A549 (cell line): ENCODE measurements at regions not wholly inside any gene's neighbourhood (a gene's known extent, or its start where the extent isn't known, plus 50 kb on each side); places are given as distances from the start of the nearest gene placed in this dataset.

Experiments used
- ATAC-seq, 2 experiments: fragments of 200-7000 bp in 1 of 2; fragments of >200 bp in 1 of 2; cut with Nextera tagmentation in 1 of 2; cut with Tn5 transposase in 1 of 2; 3 replicates each; pipeline versions ENCODE4 v1.8.0 to v1.9.1; 2018 to 2020; ENCODE audit warnings: mild to moderate bottlenecking in 1 of 2, moderate library complexity in 1 of 2
- CTCF ChIA-PET: fragments of 300-600 bp; sonication (Branson Sonifier 250); formaldehyde crosslinking; extraction: SDS; loops from one replicate; lab custom pipeline; 2021; ENCODE audit warnings: antibody characterized with exemption, inconsistent platforms; lab: Yijun Ruan, JAX
- POLR2A ChIA-PET: fragments of 350-600 bp; formaldehyde crosslinking; extraction: SDS; loops from one replicate; lab custom pipeline; 2021; ENCODE audit warnings: antibody characterized with exemption, inconsistent platforms; lab: Yijun Ruan, JAX
- DNase-seq, 2 experiments: peaks; one replicate each; pipeline versions ENCODE4 v3.0.0 to v3.0.0-alpha.2; 2011 to 2016; ENCODE audit warnings: low read depth in 1 of 2, low spot score in 1 of 2
- FAIRE-seq: peaks from 2 replicates; lab custom pipeline; 2011; peaks lifted over from hg19 to GRCh38; lab: Jason Lieb, UNC
- H3K27ac ChIP-seq, 2 experiments: fragments of >200 bp; sonication (Bioruptor Twin); formaldehyde crosslinking; 3 replicates each; pipeline ENCODE4 v1.5.1; 2016 to 2017
- H3K4me1 ChIP-seq: fragments of >200 bp; sonication (Bioruptor Twin); formaldehyde crosslinking; 3 replicates; pipeline ENCODE4 v1.6.1; 2016
- H3K4me2 ChIP-seq: fragments of >200 bp; sonication (Bioruptor Twin); formaldehyde crosslinking; 3 replicates; pipeline ENCODE4 v1.6.1; 2016
- H3K4me3 ChIP-seq: fragments of >200 bp; sonication (Bioruptor Twin); formaldehyde crosslinking; 3 replicates; pipeline ENCODE4 v1.5.1; 2016
- H3K9me3 ChIP-seq: fragments of >200 bp; sonication (Bioruptor Twin); formaldehyde crosslinking; 3 replicates; pipeline ENCODE4 v1.6.1; 2016
- BHLHE40 ChIP-seq: IDR thresholded peaks from 2 replicates; pipeline ENCODE4 v1.6.1; 2012; ENCODE audit warnings: low read depth, low read length, inconsistent platforms
- CEBPB ChIP-seq, 2 experiments: fragments of >200 bp in 1 of 2; sonication (Bioruptor Twin) in 1 of 2; formaldehyde crosslinking in 1 of 2; IDR thresholded peaks; 2 replicates each; pipeline ENCODE4 v1.6.1; 2012 to 2016
- CHD4 ChIP-seq: fragments of 200-600 bp; sonication (generic); IDR thresholded peaks from 2 replicates; pipeline ENCODE4 v1.6.1; 2016; ENCODE audit warnings: antibody characterized with exemption, mild to moderate bottlenecking, borderline replicate concordance
- EP300 ChIP-seq, 2 experiments: fragments of >200 bp; sonication (Bioruptor Twin); formaldehyde crosslinking; IDR thresholded peaks; 2 replicates in 1 of 2; 3 replicates in 1 of 2; pipeline ENCODE4 v1.6.1; 2016 to 2017
- ESRRA ChIP-seq: fragments of 150-350 bp; IDR thresholded peaks from 2 replicates; pipeline ENCODE4 v1.6.1; 2014; ENCODE audit warnings: mild to moderate bottlenecking, low read length, borderline replicate concordance
- FOSB ChIP-seq: fragments of 250-450 bp; sonication (Bioruptor Pico); IDR thresholded peaks from 2 replicates; pipeline ENCODE4 v1.5.0; 2020; ENCODE audit warnings: mild to moderate bottlenecking, moderate library complexity
- GATA3 ChIP-seq: IDR thresholded peaks from 2 replicates; pipeline ENCODE4 v1.6.1; 2012; ENCODE audit warnings: borderline replicate concordance
- HEYL ChIP-seq: fragments of 250-450 bp; sonication (Bioruptor Pico); IDR thresholded peaks from 2 replicates; pipeline ENCODE4 v1.8.0; 2021; ENCODE audit warnings: mild to moderate bottlenecking, moderate library complexity
- HOXA7 ChIP-seq: fragments of 250-450 bp; sonication (Bioruptor Pico); IDR thresholded peaks from 2 replicates; pipeline ENCODE4 v1.5.0; 2020; ENCODE audit warnings: mild to moderate bottlenecking, moderate library complexity
- HOXB5 ChIP-seq: fragments of 250-450 bp; sonication (Bioruptor Pico); IDR thresholded peaks from 2 replicates; pipeline ENCODE4 v1.5.0; 2020; ENCODE audit warnings: mild to moderate bottlenecking, moderate library complexity
- KDM5A ChIP-seq: fragments of 200-600 bp; sonication (generic); IDR thresholded peaks from 2 replicates; pipeline ENCODE4 v1.6.1; 2016; ENCODE audit warnings: antibody characterized with exemption, mild to moderate bottlenecking
- MAZ ChIP-seq: fragments of 150-350 bp; IDR thresholded peaks from 2 replicates; pipeline ENCODE4 v1.6.1; 2014; ENCODE audit warnings: antibody characterized with exemption, low read depth, low read length, borderline replicate concordance
- RARB ChIP-seq: fragments of 250-450 bp; sonication (Bioruptor Pico); IDR thresholded peaks from 2 replicates; pipeline ENCODE4 v1.8.0; 2021; ENCODE audit warnings: mild to moderate bottlenecking, moderate library complexity
- RCOR1 ChIP-seq: fragments of 150-350 bp; IDR thresholded peaks from 2 replicates; pipeline ENCODE4 v1.6.1; 2014; ENCODE audit warnings: antibody characterized with exemption, low read length, low read depth
- SMC3 ChIP-seq: fragments of >200 bp; sonication (Bioruptor Twin); formaldehyde crosslinking; IDR thresholded peaks from 3 replicates; pipeline ENCODE4 v1.6.1; 2018; ENCODE audit warnings: inconsistent platforms
- TFCP2L1 ChIP-seq: fragments of 250-450 bp; sonication (Bioruptor Pico); IDR thresholded peaks from 2 replicates; pipeline ENCODE4 v1.5.0; 2021; ENCODE audit warnings: mild to moderate bottlenecking
- TP53 ChIP-seq: fragments of 250-450 bp; sonication (Bioruptor Pico); IDR thresholded peaks from 2 replicates; pipeline ENCODE4 v1.5.0; 2021; ENCODE audit warnings: mild to moderate bottlenecking, moderate library complexity
- ZNF302 ChIP-seq: fragments of 250-450 bp; sonication (Bioruptor Pico); IDR thresholded peaks from 2 replicates; pipeline ENCODE4 v1.9.0; 2021; ENCODE audit warnings: inconsistent platforms, mild to moderate bottlenecking, moderate library complexity
- WGBS: methylation state at CpG from one replicate; pipeline ENCODE4 v1.1.6; 2017; ENCODE audit errors: missing lambda C conversion rate; 5-methylcytosine and 5-hydroxymethylcytosine counted together
- TF ChIP-seq, protein P1 (sequence below): IDR thresholded peaks from 2 replicates; pipeline ENCODE4 v1.6.1; 2012
- TF ChIP-seq, protein P2 (sequence below): IDR thresholded peaks from 2 replicates; pipeline ENCODE4 v1.6.1; 2012; ENCODE audit warnings: low read depth, borderline replicate concordance
- TF ChIP-seq, protein P3 (sequence below): fragments of 450-650 bp; IDR thresholded peaks from 2 replicates; pipeline ENCODE4 v1.6.1; 2014; ENCODE audit warnings: antibody characterized with exemption
- TF ChIP-seq, protein P4 (sequence below): fragments of 250-450 bp; sonication (Bioruptor Pico); IDR thresholded peaks from 2 replicates; pipeline ENCODE4 v1.5.0; 2020; ENCODE audit warnings: low read depth, mild to moderate bottlenecking, moderate library complexity
- TF ChIP-seq, protein P5 (sequence below): fragments of >200 bp; sonication (Bioruptor Twin); formaldehyde crosslinking; IDR thresholded peaks from 2 replicates; pipeline ENCODE4 v1.6.1; 2016
- TF ChIP-seq, protein P6 (sequence below): fragments of >200 bp; sonication (Bioruptor Twin); formaldehyde crosslinking; IDR thresholded peaks from 3 replicates; pipeline ENCODE4 v1.5.1; 2016

DNA sequence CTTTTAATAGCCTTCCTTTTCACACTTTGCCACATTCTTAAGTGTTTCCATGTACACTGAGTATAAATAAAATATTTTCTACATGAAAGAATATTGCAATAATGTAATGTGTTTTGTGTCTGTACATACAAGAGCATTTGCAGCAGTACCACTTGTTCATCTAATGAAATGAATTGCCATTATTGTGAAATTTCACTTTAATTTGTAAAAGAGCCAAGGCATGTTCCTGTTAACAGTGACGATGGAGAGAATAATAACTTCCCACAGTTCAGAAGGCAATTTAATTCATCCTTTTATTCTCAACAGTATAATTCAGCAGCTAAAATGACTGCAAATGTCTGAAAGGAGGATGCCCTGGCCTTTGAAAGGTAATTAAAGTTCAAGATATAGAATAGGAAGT lies 853.9 kb downstream of the LRRTM4 start:
- WGBS: 85% methylated on average over 1 of the region's 1 CpG
- H3K4me3 ChIP-seq: no peak overlapping the region
- no peaks in the 10 kb centered on the region for H3K4me1 ChIP-seq
- FAIRE-seq: no peak
- no peak overlapping the region for H3K4me2 ChIP-seq
- TF ChIP-seq FOSB (no peak), RARB (CRISPR knock-in tag) (no peak), EP300 (IDR thresholded peaks at IDR 0.05) (no peak)
- TF ChIP-seq, protein P1, sequence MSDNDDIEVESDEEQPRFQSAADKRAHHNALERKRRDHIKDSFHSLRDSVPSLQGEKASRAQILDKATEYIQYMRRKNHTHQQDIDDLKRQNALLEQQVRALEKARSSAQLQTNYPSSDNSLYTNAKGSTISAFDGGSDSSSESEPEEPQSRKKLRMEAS: no peak
- TF ChIP-seq, all 56 proteins: peak for 0
- POLR2A ChIA-PET: no interaction called here
- CTCF ChIA-PET: no interaction called here
- H3K27ac ChIP-seq: no peak overlapping the region
- H3K9me3 ChIP-seq: no peaks in the 10 kb centered on the region
- no peak for DNase-seq
- no peak for ATAC-seq

DNA sequence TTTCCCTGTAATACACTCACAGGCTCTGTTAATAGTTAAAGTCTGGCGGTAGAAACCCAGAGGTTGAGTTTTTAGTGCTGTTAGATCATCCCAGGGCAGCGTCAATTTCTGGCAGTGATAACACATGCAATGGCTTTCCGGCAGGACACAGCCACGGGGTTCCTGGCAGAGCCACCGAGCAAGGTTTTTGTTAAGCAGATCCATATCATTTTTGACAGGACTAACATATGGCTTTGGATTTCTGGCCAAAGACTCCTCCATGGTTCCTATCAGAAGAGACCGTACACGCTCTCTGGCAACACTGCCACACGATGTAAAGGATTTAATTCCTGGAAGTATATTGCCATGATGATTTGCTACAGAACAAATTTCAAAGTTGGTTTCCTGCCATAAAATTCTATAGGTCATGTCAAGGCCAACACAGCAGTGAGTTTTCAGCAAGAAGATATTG lies 854.3 kb downstream of the LRRTM4 start:
- Histone ChIP-seq H3K4me1 (no peaks in the 10 kb centered on the region), H3K9me3 (no peaks in the 10 kb centered on the region), H3K27ac (no peak overlapping the region), H3K4me3 (no peak overlapping the region), H3K4me2 (no peak overlapping the region)
- no peak for FAIRE-seq
- WGBS: 43% methylated on average over 8 of the region's 8 CpGs
- TF ChIP-seq, protein P1: no peak
- TF ChIP-seq, protein P2, sequence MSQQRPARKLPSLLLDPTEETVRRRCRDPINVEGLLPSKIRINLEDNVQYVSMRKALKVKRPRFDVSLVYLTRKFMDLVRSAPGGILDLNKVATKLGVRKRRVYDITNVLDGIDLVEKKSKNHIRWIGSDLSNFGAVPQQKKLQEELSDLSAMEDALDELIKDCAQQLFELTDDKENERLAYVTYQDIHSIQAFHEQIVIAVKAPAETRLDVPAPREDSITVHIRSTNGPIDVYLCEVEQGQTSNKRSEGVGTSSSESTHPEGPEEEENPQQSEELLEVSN: no peak
- TF ChIP-seq MAZ (no peak), RCOR1 (no peak), HOXB5 (CRISPR knock-in tag) (no peak), TFCP2L1 (CRISPR knock-in tag) (no peak), SMC3 (no peak), ESRRA (no peak), TP53 (no peak), CHD4 (no peak), GATA3 (no peak), BHLHE40 (no peak)
- TF ChIP-seq, protein P3, sequence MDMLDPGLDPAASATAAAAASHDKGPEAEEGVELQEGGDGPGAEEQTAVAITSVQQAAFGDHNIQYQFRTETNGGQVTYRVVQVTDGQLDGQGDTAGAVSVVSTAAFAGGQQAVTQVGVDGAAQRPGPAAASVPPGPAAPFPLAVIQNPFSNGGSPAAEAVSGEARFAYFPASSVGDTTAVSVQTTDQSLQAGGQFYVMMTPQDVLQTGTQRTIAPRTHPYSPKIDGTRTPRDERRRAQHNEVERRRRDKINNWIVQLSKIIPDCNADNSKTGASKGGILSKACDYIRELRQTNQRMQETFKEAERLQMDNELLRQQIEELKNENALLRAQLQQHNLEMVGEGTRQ: no peak
- TF ChIP-seq, protein P4, sequence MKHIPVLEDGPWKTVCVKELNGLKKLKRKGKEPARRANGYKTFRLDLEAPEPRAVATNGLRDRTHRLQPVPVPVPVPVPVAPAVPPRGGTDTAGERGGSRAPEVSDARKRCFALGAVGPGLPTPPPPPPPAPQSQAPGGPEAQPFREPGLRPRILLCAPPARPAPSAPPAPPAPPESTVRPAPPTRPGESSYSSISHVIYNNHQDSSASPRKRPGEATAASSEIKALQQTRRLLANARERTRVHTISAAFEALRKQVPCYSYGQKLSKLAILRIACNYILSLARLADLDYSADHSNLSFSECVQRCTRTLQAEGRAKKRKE (CRISPR knock-in tag): no peak
- TF ChIP-seq, protein P5, sequence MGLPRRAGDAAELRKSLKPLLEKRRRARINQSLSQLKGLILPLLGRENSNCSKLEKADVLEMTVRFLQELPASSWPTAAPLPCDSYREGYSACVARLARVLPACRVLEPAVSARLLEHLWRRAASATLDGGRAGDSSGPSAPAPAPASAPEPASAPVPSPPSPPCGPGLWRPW: no peak
- TF ChIP-seq, protein P6, sequence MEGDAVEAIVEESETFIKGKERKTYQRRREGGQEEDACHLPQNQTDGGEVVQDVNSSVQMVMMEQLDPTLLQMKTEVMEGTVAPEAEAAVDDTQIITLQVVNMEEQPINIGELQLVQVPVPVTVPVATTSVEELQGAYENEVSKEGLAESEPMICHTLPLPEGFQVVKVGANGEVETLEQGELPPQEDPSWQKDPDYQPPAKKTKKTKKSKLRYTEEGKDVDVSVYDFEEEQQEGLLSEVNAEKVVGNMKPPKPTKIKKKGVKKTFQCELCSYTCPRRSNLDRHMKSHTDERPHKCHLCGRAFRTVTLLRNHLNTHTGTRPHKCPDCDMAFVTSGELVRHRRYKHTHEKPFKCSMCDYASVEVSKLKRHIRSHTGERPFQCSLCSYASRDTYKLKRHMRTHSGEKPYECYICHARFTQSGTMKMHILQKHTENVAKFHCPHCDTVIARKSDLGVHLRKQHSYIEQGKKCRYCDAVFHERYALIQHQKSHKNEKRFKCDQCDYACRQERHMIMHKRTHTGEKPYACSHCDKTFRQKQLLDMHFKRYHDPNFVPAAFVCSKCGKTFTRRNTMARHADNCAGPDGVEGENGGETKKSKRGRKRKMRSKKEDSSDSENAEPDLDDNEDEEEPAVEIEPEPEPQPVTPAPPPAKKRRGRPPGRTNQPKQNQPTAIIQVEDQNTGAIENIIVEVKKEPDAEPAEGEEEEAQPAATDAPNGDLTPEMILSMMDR: no peak
- DNase-seq: no peak
- ChIA-PET CTCF (no interaction called here), POLR2A (no interaction called here)
- no peak for ATAC-seq

DNA sequence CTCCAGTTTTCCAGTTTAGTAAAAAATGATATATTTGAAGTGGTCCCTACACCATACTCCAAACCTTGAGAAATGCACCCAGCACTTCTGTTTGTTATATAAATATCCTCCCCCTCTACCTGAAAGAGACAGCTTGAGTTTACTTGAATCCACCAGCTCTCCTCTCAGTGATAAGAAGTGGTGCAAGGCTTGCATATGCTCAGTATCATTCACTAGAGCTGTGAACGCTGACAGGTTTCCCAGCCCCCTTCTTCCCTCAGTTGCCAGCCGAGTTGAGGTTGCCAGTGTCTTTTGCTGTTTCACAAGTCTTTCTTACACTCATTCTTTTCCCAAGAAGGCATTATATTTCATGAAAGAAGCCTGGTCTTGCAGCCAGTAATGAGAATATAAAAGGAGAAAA lies 880.0 kb downstream of the LRRTM4 start:
- CTCF ChIA-PET: no interaction called here
- FAIRE-seq (no peak), ATAC-seq (no peak), DNase-seq (no peak)
- H3K4me2 ChIP-seq: no peak overlapping the region
- no peak overlapping the region for H3K27ac ChIP-seq
- H3K4me1 ChIP-seq: no peaks in the 10 kb centered on the region
- POLR2A ChIA-PET: no interaction called here
- peaks cover 4% of the 10 kb centered on the region; the same call in 1 of the 3 replicates for H3K9me3 ChIP-seq
- no peak overlapping the region for H3K4me3 ChIP-seq
- 0% methylated on average over 2 of the region's 2 CpGs for WGBS
- no peak for TF ChIP-seq HOXA7 (CRISPR knock-in tag)
- TF ChIP-seq, protein P5: no peak
- TF ChIP-seq KDM5A: no peak
- TF ChIP-seq HEYL: no peak
- TF ChIP-seq, protein P1: no peak
- TF ChIP-seq ZNF302: no peak
- TF ChIP-seq CEBPB (IDR thresholded peaks at IDR 0.05): no peak
- TF ChIP-seq, protein P4 (CRISPR knock-in tag): no peak
